DMS153 treated with DMSO at 0.1 percent for 48 hours (cell line): ENCODE measurements at regions not wholly inside any gene's neighbourhood (a gene's known extent, or its start where the extent isn't known, plus 50 kb on each side); places are given as distances from the start of the nearest gene placed in this dataset.
"Not testable (repeated sequence)": the region's sequence is repeated elsewhere in the genome, so short reads cannot be mapped to it uniquely, and the experiment has no call there.

Experiments used
- DNase-seq: peaks from one replicate; lab custom pipeline; 2025; ENCODE audit not compliant: unreplicated experiment; lab: John Stamatoyannopoulos, UW

- no peak for DNase-seq
Observed at GRCh38 chr13:66154976-66155375, 1075.2 kb downstream of the PCDH9 start.

- DNase-seq, result no peak
Observed at GRCh38 chr13:66154354-66154753, 1075.8 kb downstream of the PCDH9 start.

DNA sequence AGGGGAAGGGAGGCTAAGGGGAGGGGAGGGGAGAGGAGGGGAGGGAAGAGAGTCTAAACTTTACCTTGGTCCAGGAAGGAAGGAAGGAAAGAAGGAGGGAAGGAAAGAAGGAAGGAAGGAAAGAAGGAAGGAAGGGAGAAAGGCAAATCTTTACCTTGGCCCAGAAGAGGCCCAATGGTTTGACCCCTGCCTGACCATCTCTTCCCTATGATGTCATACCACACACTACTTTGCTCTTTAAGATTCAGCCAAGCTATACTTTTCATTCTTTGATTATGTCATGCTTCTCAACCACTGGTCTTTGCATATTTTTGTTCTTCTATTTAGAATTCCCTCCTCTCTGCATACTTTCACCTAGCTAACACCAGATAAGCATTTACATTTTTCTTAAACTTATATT lies 1077.5 kb downstream of the PCDH9 start:
- DNase-seq, result no peak

DNA sequence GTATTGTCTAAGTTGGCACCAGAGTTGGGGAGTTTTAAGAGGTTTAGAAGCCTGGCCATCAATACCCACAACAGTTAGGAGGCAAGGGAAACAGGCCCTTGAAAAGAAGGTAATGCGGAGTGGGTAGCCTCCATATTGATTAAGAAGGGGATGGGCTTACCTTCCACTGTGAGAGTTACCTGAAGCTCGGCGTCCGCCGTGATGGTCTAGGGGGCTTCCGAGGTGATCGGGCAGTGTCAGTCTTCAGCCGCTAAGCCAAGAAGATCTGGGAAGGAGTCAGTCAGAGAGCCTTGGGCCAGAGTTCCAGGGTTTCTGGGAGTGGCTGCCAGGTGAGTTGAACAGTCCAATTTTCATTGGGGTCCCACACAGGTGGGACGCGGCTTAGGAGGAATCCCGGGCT lies 1085.8 kb downstream of the PCDH9 start:
- not testable (repeated sequence) for DNase-seq

DNA sequence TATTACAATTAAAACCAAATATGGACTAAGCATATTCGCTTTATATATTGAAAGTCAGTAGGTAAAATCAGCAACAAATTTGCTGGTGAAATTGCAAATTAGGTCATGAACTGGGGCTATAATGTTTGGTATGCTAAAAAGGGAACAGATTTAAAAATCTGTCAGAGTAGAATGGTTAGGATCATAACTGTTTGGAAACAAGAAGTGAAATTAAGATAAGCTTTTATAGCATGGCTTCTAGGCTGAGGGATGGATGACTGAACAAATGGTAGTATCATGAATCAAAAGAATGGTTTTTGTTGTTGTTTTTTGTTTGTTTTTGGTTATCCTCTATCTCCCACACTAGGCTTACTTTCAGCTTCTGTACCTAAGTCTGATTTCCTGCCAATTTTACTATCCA lies 1090.4 kb downstream of the PCDH9 start:
- no peak for DNase-seq

DNA sequence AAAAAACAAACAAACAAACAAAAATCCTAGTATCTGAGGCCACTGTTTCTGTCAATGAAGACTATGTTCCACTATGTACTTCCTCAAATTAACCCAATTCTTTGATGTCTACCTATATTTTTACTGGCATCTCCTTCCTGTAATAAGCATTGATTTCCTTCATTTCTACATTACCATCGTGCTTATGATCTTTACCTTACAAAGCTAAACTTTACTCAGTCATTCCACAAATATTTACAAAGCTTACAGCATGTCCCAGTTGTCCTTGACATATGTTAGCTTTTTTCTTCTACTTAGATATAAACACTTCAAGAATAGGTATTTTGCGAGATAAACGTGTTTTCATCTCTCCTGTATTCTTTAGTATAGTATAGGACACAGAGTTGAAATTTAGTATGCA lies 1090.9 kb downstream of the PCDH9 start:
- DNase-seq, result no peak

DNA sequence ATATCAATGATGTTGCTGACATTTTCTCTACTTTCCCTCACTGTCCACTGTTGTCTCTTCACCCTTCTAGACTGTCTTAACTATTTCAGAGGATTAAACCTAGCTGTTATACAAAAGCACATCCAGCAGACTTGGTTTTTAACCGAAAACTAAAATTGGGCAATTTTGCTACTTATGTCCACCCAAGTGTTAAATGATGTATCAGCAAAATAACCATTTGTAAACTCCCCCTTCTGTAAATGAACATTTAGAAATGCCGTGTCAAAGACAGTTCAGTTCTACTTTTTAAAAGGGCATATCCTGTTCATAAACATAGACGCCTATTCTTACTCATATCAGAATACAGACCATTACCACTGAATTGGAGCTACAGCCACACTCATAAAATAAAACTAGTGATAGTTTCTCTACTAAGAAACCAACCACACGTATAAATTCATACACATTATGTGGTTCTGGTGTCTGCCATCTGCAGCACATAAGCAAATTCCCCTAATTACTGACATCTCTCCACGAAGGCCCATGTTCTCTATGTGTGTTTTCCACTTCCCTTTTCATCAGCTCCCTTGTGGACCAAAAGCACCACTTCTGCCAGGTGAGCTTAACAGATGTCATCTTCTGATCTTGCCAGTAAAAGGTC lies 1091.8 kb downstream of the PCDH9 start:
- DNase-seq, result no peak

DNA sequence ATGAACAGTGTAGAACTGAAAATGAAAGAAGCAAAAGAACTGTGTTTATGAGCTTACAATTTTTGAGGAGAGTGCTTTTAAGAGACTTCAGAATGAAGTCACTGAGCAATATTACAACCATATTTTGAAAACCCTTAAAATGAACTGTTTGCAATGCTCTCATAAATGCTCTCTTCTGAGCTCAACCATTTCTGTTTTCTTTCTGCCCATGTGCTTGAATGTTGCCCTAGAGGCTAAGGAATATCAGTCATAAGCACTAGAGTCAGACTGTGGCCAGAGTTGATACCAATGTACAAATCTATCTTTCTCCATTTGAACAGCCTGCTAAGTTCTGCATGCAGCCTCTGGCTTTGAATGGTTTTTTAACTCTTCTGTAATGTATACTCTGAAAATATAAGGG lies 1092.8 kb downstream of the PCDH9 start:
- DNase-seq, result no peak

DNA sequence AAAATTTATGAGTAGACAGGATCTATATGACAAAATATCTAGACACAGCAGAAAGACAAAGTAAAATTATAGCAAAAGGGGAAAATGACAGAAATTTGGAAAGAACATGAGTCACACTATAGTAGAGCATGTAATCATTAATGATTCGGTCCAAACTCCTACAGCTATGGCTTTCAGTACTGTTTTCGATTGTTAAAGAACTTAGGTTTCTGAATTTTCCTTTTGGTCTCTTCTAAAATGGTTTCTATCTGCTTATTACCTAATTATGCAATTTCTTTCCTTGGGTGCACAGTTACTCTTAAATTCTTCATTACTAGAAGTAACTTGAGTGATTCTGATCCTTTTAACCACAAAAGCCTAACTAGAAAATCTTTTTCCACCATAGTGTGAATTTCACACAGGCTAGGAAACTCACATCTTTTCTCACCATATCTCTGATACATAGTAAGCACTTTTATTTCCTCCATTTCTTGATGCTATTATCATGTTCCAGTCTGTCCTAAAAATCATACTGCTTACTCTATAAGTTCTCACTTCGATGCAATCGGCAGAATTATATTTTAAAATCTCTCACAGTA lies 1101.4 kb downstream of the PCDH9 start:
- no peak for DNase-seq

DNA sequence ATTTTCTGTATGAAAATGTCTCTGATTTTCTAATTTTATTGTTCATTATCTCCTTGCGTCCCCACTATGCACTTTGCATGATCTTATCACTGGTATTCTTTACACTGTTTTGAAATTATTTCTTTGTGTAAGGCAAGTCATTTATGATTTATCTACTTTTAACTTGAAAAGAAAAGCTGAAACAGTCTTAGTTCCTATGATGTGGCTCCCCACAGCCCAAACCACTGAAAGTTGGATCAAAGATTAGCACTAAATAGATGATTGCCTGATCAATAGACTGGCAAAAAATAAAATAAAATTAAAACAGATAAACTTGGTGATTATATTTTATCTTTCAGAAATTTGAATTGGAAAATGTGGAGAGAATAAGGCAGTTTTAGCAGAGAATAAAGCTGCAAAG lies 1101.9 kb downstream of the PCDH9 start:
- no peak for DNase-seq

GRCh38 chr13:66117563-66117962 lies 1112.6 kb downstream of the PCDH9 start:
- DNase-seq, result no peak

GRCh38 chr13:66113882-66114526 lies 1116.1 kb downstream of the PCDH9 start:
- no peak for DNase-seq

DNA sequence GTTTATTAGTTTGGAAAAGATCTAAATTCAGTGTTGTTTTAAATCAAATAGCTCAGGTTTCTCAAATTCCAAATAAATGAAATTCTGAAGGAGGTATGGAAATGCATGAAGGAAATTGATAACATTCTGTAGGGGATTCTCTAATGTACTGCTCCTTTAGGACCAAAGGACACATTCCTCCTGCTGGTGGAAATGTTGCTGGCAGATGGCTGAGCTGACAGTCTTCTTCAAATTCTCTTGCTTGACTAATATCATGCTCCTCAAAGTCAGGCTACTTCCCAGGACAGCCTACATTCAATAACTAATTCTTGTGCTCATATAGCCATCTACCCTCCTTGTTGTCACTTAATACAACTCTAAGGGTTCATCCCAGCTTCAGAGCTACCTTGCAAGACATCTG lies 1118.5 kb downstream of the PCDH9 start:
- DNase-seq, result no peak

DNA sequence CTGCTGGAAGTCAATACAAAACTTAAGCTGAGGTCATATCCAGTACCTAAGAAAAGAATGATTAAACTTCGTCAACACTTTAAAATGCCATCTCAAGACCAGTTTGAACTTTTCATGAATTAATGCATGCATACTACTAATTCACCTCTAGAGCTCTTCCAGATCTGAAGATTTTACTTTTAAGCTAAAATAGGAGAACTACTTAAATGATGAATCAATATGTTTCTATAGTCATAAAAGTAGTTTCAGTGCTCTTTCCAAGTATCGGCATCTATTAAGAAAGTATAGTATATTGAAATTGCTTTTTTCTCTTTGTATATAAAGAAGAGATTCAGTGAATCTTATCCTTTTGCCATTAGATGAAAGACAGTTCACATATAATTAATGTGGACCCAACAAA lies 1123.9 kb downstream of the PCDH9 start:
- no peak for DNase-seq

DNA sequence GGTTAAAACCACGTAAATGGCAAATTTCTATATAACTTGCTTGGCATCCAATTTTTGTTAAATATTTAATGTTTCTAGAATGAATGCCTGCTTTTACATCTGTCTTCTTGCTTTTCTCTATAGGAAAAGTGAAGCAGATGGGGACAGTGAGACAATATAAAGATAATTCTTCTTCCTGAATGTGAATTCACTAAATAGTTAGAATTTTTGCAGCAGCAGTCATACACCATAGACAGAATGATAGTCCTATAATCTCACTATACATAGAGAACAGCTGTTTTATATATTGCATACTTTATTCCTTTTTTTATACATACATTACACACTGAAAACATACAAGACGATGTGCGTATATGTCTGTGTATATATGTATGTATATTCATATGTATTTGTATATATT lies 1127.3 kb downstream of the PCDH9 start:
- DNase-seq, result no peak

DNA sequence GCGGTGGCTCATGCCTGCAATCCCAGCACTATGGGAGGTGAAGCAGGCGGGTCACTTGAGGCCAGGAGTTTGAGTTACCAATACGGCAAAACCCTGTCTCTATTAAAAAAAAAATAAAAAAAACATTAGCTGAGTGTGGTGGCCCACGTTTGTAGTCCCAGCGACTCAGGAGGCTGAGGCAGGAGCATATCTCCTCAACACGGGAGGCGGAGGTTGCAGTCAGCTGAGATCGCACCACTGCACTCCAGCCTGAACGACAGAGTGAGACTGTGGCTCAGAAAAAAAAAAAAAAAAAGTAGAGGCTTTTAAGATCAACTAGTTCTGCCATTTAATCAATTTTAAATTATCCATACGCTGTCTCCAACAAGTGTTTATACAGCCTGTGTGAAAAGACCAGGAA lies 1130.3 kb downstream of the PCDH9 start:
- DNase-seq, result no peak

DNA sequence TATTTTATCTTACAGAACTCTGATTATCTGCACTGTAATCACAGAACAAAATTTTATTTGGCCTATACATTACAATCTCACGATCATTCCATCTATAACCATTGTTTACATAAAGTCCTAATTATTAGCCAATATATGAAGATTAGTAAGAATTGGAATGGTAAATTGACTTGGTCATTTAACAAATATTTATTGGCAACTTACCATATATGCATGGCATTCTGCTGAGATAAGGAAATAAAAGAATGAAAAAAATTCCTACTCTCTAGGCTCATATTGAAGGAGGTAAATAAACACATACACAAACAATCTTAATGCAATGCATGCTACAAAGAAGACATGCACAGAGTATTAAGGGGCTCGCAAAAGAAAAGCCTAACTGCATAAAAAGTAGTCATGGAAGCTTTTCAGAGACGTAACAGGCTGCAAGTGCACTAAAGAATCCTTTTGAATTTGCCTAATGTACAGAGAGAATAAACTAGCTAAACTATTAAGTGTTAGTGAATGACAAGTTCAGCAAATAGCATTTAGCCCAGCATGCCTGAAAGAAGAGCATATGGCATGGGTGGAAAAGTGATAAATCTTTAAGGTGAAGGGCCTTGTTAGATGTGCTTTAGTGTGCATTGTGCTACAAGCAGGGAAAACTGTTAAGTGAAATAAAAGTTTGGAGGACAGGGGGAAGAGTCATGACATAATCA lies 1131.1 kb downstream of the PCDH9 start:
- DNase-seq, result no peak

DNA sequence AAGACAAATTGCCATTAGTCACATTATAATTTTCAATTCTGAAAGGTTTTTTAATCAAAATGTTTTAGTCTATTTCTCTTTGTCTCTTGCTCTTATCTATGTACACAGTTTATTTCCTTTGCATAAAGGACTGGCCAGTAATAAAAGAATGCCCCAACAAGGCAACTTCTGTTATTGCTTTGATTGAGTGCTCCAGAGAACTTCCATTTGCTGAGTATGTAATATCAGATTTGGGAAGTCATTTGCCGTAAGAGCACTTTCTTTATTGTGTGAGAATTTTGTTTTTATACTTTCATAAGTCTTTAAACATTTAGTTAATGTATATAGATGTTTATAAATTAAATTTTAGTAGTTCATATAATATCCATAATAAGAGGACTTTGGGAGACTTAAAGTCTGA lies 1140.4 kb downstream of the PCDH9 start:
- no peak for DNase-seq

GRCh38 chr13:66087269-66087710 lies 1142.8 kb downstream of the PCDH9 start:
- DNase-seq, result no peak

DNA sequence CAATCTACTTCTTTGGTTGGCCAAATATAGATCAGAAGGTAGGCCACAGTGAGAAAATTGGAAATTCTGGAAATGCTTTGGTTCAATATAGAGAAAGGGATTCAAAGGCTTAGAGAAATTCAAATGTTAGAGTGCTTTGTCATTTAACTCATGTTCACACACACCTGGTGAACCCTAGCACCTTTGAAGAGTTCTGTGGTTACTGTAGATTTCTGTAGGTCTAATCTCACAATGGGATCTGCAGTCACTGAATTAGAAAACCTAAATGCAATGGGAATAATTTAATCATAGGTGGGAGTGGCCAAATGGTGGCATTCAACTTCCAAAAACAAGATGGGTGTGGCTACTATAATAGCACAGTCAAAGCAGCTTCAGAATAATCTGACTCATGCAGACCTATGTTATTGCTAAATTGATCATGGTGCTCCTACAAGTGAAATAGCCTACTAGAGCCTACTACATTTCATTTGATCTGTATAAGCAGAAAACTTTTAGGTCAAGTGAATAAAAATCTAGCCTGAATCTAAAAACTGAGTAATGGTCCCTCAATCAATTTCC lies 1152.9 kb downstream of the PCDH9 start:
- DNase-seq, result no peak

DNA sequence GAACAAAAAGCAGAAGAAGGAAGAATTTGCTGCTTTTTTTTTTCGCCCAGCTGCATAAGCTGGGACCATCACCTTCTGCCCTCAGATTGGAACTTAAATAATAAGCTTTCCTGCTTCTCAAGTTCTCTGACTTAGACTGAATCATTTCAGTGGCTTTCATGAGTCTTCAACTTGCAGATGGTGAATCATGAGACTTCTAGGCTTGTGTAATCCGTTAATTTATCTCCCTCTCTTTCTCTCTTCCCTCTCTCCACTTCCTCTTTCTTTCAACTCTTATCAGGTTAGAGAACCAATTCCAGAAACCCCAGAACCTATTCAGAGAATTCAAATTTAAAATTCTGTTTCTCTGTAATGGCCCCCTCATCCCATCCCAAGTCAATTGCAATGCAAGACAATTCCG lies 1153.7 kb downstream of the PCDH9 start:
- DNase-seq, result no peak
